ENCODE measurements at regions not wholly inside any gene's neighbourhood (a gene's known extent, or its start where the extent isn't known, plus 50 kb on each side); places are given as distances from the start of the nearest gene placed in this dataset.

DNA sequence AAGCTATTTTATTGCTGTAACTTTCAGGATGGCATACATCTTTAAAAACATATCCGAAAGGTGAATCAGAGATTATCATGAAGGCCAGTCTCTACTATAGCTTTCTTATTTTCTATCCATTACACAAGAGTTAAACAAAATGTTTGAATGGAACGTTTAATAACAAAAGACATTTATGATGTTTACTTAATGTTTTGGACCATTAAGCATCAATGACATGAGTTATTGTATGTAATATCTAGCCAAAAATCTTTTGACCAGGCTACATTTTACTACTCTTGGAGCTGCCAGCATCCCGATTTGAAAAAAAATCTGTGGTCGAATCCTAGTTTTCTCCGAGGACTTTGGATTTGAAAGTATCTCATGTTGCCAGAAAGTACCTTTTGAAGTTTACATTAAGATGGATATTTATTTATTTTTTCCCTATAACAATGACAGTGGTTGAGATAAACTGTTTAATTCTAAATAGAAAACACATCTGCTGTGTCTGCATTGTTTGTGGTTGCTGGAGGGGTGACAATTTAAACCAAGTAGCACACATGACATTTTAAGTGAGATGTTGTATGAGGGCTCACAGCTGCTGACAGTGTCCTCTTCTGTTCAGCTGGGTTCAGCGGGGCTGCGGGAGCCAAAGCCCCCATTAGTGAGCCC lies 293.7 kb upstream of the TCF21 start:
- Histone ChIP-seq H3K36me3 (ENCODE audit: insufficient read depth, low read length) (no peaks in the 10 kb centered on the region), H3K27me3 (ENCODE audit: insufficient read depth, low read length, poor library complexity, severe bottlenecking) (no peaks in the 10 kb centered on the region), H3K9me3 (ENCODE audit: low read length) (no peaks in the 10 kb centered on the region), H3K4me3 (ENCODE audit: low read length) (no peak overlapping the region), H3K27ac (ENCODE audit: low read depth, low read length) (no peak overlapping the region), H3K4me1 (ENCODE audit: insufficient read depth, low read length) (no peaks in the 10 kb centered on the region)
- DNase-seq, result no peak
- ChIA-PET CTCF (no interaction called here), POLR2A (no interaction called here)
- no peaks in the 10 kb centered on the region for H3K36me3 Mint-ChIP-seq
- H3K9me3 Mint-ChIP-seq, result no peaks in the 10 kb centered on the region
- H3K27ac Mint-ChIP-seq, result no peak overlapping the region
- no peak overlapping the region for H3K4me3 Mint-ChIP-seq
- H3K27me3 Mint-ChIP-seq, result no peaks in the 10 kb centered on the region
- H3K4me1 Mint-ChIP-seq, result no peaks in the 10 kb centered on the region

GRCh38 chr6:133606852-133607251 lies 282.1 kb upstream of the TCF21 start:
- H3K36me3 Mint-ChIP-seq, result no peaks in the 10 kb centered on the region
- no peaks in the 10 kb centered on the region for H3K36me3 ChIP-seq (ENCODE audit: insufficient read depth, low read length)
- H3K9me3 Mint-ChIP-seq, result peaks cover 0 to 5% (median 0%) of the 10 kb centered on the region in 5 donors
- no peak for DNase-seq
- H3K27ac Mint-ChIP-seq, result no peak overlapping the region
- no peak overlapping the region for H3K4me3 ChIP-seq (ENCODE audit: low read length)
- H3K27ac ChIP-seq (ENCODE audit: low read depth, low read length), result no peak overlapping the region
- no peaks in the 10 kb centered on the region for H3K4me1 Mint-ChIP-seq
- no peaks in the 10 kb centered on the region for H3K27me3 Mint-ChIP-seq
- ChIA-PET CTCF (no interaction called here), POLR2A (no interaction called here)
- no peaks in the 10 kb centered on the region for H3K27me3 ChIP-seq (ENCODE audit: insufficient read depth, low read length, poor library complexity, severe bottlenecking)
- H3K4me1 ChIP-seq (ENCODE audit: insufficient read depth, low read length), result no peaks in the 10 kb centered on the region
- no peaks in the 10 kb centered on the region for H3K9me3 ChIP-seq (ENCODE audit: low read length)
- no peak overlapping the region for H3K4me3 Mint-ChIP-seq

- H3K4me3 ChIP-seq (ENCODE audit: low read length), result no peak overlapping the region
- ChIA-PET CTCF (no interaction called here), POLR2A (no interaction called here)
- H3K36me3 Mint-ChIP-seq, result no peaks in the 10 kb centered on the region
- H3K4me1 Mint-ChIP-seq, result no peaks in the 10 kb centered on the region
- no peak overlapping the region for H3K27ac ChIP-seq (ENCODE audit: low read depth, low read length)
- DNase-seq, result no peak
- no peaks in the 10 kb centered on the region for H3K4me1 ChIP-seq (ENCODE audit: insufficient read depth, low read length)
- no peak overlapping the region for H3K27ac Mint-ChIP-seq
- H3K27me3 ChIP-seq (ENCODE audit: insufficient read depth, low read length, poor library complexity, severe bottlenecking), result no peaks in the 10 kb centered on the region
- H3K36me3 ChIP-seq (ENCODE audit: insufficient read depth, low read length), result no peaks in the 10 kb centered on the region
- H3K9me3 Mint-ChIP-seq, result peaks cover 0 to 5% (median 0%) of the 10 kb centered on the region in 5 donors
- no peaks in the 10 kb centered on the region for H3K9me3 ChIP-seq (ENCODE audit: low read length)
- H3K27me3 Mint-ChIP-seq, result no peaks in the 10 kb centered on the region
- no peak overlapping the region for H3K4me3 Mint-ChIP-seq
These were observed 280.3 kb upstream of the TCF21 start for GRCh38 chr6:133608620-133609019.

- no peak overlapping the region for H3K4me3 ChIP-seq (ENCODE audit: low read length)
- Mint-ChIP-seq H3K4me1 (no peaks in the 10 kb centered on the region), H3K4me3 (no peak overlapping the region), H3K27me3 (no peaks in the 10 kb centered on the region), H3K9me3 (peaks cover 0 to 2% (median 0%) of the 10 kb centered on the region in 5 donors), H3K36me3 (no peaks in the 10 kb centered on the region), H3K27ac (no peak overlapping the region)
- no peak for DNase-seq
- H3K9me3 ChIP-seq (ENCODE audit: low read length), result no peaks in the 10 kb centered on the region
- H3K27ac ChIP-seq (ENCODE audit: low read depth, low read length), result no peak overlapping the region
- H3K4me1 ChIP-seq (ENCODE audit: insufficient read depth, low read length), result no peaks in the 10 kb centered on the region
- ChIA-PET CTCF (no interaction called here), POLR2A (no interaction called here)
- no peaks in the 10 kb centered on the region for H3K36me3 ChIP-seq (ENCODE audit: insufficient read depth, low read length)
- no peaks in the 10 kb centered on the region for H3K27me3 ChIP-seq (ENCODE audit: insufficient read depth, low read length, poor library complexity, severe bottlenecking)
These were observed 279.3 kb upstream of the TCF21 start for GRCh38 chr6:133609415-133610226.

DNA sequence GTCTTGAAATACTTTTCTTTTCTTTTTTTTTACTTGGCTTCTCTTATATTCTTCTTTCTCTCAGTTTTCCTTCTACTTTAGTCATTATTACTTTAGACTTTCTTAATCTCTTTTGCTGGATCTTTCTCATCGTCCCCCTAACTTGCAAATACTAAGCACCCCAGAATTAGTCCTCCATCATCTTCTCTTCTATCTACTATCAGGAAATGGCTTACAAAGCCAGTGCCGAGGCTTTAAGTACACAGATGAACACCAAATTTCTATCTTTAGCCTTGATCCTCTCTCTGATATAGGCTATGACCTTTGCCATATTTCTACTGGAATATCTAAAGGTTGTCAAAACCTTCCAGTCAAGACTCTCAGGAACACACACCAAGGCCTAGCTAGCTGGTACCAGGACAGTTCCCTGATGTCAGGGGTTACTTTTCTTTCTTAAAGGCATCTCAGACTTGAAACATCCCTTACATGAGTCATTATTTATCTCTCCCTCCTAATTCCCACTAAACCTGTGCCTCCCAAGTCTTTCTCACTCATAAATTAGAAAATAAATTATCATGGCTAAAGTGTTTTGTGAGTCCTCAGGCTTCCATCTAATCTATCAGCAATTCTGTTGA lies 278.6 kb upstream of the TCF21 start:
- no peak overlapping the region for H3K27ac ChIP-seq (ENCODE audit: low read depth, low read length)
- ChIA-PET CTCF (no interaction called here), POLR2A (no interaction called here)
- no peaks in the 10 kb centered on the region for H3K9me3 ChIP-seq (ENCODE audit: low read length)
- Mint-ChIP-seq H3K27me3 (no peaks in the 10 kb centered on the region), H3K36me3 (no peaks in the 10 kb centered on the region), H3K9me3 (peaks cover 0 to 2% (median 0%) of the 10 kb centered on the region in 5 donors), H3K4me3 (no peak overlapping the region), H3K27ac (no peak overlapping the region), H3K4me1 (no peaks in the 10 kb centered on the region)
- no peaks in the 10 kb centered on the region for H3K36me3 ChIP-seq (ENCODE audit: insufficient read depth, low read length)
- H3K27me3 ChIP-seq (ENCODE audit: insufficient read depth, low read length, poor library complexity, severe bottlenecking), result no peaks in the 10 kb centered on the region
- H3K4me3 ChIP-seq (ENCODE audit: low read length), result no peak overlapping the region
- no peaks in the 10 kb centered on the region for H3K4me1 ChIP-seq (ENCODE audit: insufficient read depth, low read length)
- no peak for DNase-seq

GRCh38 chr6:133610971-133611370 lies 277.9 kb upstream of the TCF21 start:
- no peak overlapping the region for H3K27ac ChIP-seq (ENCODE audit: low read depth, low read length)
- H3K9me3 Mint-ChIP-seq, result peaks cover 0 to 2% (median 0%) of the 10 kb centered on the region in 5 donors
- no peaks in the 10 kb centered on the region for H3K27me3 ChIP-seq (ENCODE audit: insufficient read depth, low read length, poor library complexity, severe bottlenecking)
- no peaks in the 10 kb centered on the region for H3K36me3 Mint-ChIP-seq
- H3K9me3 ChIP-seq (ENCODE audit: low read length), result no peaks in the 10 kb centered on the region
- H3K36me3 ChIP-seq (ENCODE audit: insufficient read depth, low read length), result no peaks in the 10 kb centered on the region
- no peak for DNase-seq
- no peaks in the 10 kb centered on the region for H3K27me3 Mint-ChIP-seq
- ChIA-PET CTCF (no interaction called here), POLR2A (no interaction called here)
- no peak overlapping the region for H3K27ac Mint-ChIP-seq
- H3K4me1 Mint-ChIP-seq, result no peaks in the 10 kb centered on the region
- no peaks in the 10 kb centered on the region for H3K4me1 ChIP-seq (ENCODE audit: insufficient read depth, low read length)
- H3K4me3 Mint-ChIP-seq, result no peak overlapping the region
- H3K4me3 ChIP-seq (ENCODE audit: low read length), result no peak overlapping the region

GRCh38 chr6:133612459-133612858 lies 276.5 kb upstream of the TCF21 start:
- CTCF ChIA-PET, result no interaction called here

DNA sequence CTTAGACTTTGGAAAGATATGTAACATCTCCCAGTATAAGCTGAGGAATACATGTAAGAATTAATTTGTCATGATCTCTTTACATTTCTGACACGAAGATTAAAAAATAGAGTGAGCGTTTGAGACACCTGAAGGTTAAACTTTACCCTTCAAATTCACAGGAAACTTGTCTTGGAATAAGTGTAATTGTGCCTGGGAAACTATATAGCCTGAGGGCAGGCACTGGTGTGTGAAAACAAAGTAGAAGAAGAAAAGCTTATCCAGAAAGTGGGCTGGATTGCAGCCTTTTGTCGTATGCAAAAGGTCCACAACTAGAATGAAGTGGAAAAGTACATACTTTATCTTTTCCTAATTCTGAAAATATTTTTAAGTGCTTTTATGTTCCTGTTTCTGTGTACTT lies 275.7 kb upstream of the TCF21 start:
- Histone ChIP-seq H3K9me3 (ENCODE audit: low read length) (no peaks in the 10 kb centered on the region), H3K4me3 (ENCODE audit: low read length) (no peak overlapping the region), H3K36me3 (ENCODE audit: insufficient read depth, low read length) (no peaks in the 10 kb centered on the region), H3K27ac (ENCODE audit: low read depth, low read length) (no peak overlapping the region), H3K27me3 (ENCODE audit: insufficient read depth, low read length, poor library complexity, severe bottlenecking) (no peaks in the 10 kb centered on the region), H3K4me1 (ENCODE audit: insufficient read depth, low read length) (no peaks in the 10 kb centered on the region)
- H3K4me1 Mint-ChIP-seq, result no peaks in the 10 kb centered on the region
- H3K9me3 Mint-ChIP-seq, result peaks cover 3 to 16% (median 5%) of the 10 kb centered on the region in 5 donors
- H3K27ac Mint-ChIP-seq, result no peak overlapping the region
- no peaks in the 10 kb centered on the region for H3K36me3 Mint-ChIP-seq
- H3K27me3 Mint-ChIP-seq, result peaks cover 0 to 4% of the 10 kb centered on the region in 2 donors
- ChIA-PET POLR2A (no interaction called here), CTCF (no interaction called here)
- no peak overlapping the region for H3K4me3 Mint-ChIP-seq
- DNase-seq, result no peak

More at GRCh38 chr6:133612459-133612858, 276.5 kb upstream of the TCF21 start:
- Mint-ChIP-seq H3K4me1 (no peaks in the 10 kb centered on the region), H3K27ac (no peak overlapping the region), H3K27me3 (peaks cover 0 to 2% of the 10 kb centered on the region in 2 donors), H3K36me3 (no peaks in the 10 kb centered on the region), H3K9me3 (peaks cover 0 to 10% (median 5%) of the 10 kb centered on the region in 5 donors), H3K4me3 (no peak overlapping the region)
- H3K4me1 ChIP-seq (ENCODE audit: insufficient read depth, low read length), result no peaks in the 10 kb centered on the region
- no peak overlapping the region for H3K27ac ChIP-seq (ENCODE audit: low read depth, low read length)
- H3K4me3 ChIP-seq (ENCODE audit: low read length), result no peak overlapping the region
- DNase-seq, result no peak
- POLR2A ChIA-PET, result no interaction called here
- H3K9me3 ChIP-seq (ENCODE audit: low read length), result no peaks in the 10 kb centered on the region
- H3K36me3 ChIP-seq (ENCODE audit: insufficient read depth, low read length), result no peaks in the 10 kb centered on the region
- H3K27me3 ChIP-seq (ENCODE audit: insufficient read depth, low read length, poor library complexity, severe bottlenecking), result no peaks in the 10 kb centered on the region
